Loucy (cell line): ENCODE measurements at regions not wholly inside any gene's neighbourhood (a gene's known extent, or its start where the extent isn't known, plus 50 kb on each side); places are given as distances from the start of the nearest gene placed in this dataset.

Experiments used
- H2AFZ ChIP-seq: fragments of 200-600 bp; sonication (generic); 2 replicates; pipeline ENCODE4 v1.6.0; 2016; ENCODE audit warnings: antibody characterized with exemption, mild to moderate bottlenecking, low read length, moderate library complexity
- H3F3A ChIP-seq: fragments of 200-600 bp; 2 replicates; pipeline ENCODE4 v1.6.0; 2016; ENCODE audit warnings: antibody characterized with exemption, low read depth, mild to moderate bottlenecking
- H3K27me3 ChIP-seq: fragments of 200-600 bp; sonication (generic); 2 replicates; pipeline ENCODE4 v1.6.1; 2014; ENCODE audit warnings: low read length, mild to moderate bottlenecking; ENCODE audit not compliant: insufficient read depth, poor library complexity, severe bottlenecking
- H3K36me3 ChIP-seq: fragments of 200-600 bp; sonication (generic); 2 replicates; pipeline ENCODE4 v1.6.1; 2016; ENCODE audit warnings: low read length; ENCODE audit not compliant: insufficient read depth
- H3K4me1 ChIP-seq: fragments of 200-600 bp; sonication (generic); 2 replicates; pipeline ENCODE4 v1.5.1; 2014; ENCODE audit warnings: low read length, mild to moderate bottlenecking; ENCODE audit not compliant: insufficient read depth, poor library complexity, severe bottlenecking
- H3K4me2 ChIP-seq: fragments of 200-600 bp; sonication (generic); 2 replicates; pipeline ENCODE4 v1.6.0; 2014; ENCODE audit warnings: antibody characterized with exemption, low read length, low read depth, mild to moderate bottlenecking; ENCODE audit not compliant: poor library complexity, severe bottlenecking
- H3K4me3 ChIP-seq: fragments of 200-600 bp; sonication (generic); 2 replicates; pipeline ENCODE4 v1.5.1; 2014; ENCODE audit warnings: low read length, mild to moderate bottlenecking, mixed read lengths; ENCODE audit not compliant: poor library complexity, severe bottlenecking
- H3K79me2 ChIP-seq: fragments of 200-600 bp; sonication (generic); 2 replicates; pipeline ENCODE4 v1.6.1; 2014; ENCODE audit warnings: low read length; ENCODE audit not compliant: insufficient read depth
- H3K9ac ChIP-seq: fragments of 200-600 bp; sonication (generic); 2 replicates; pipeline ENCODE4 v1.6.0; 2014; ENCODE audit warnings: mild to moderate bottlenecking, low read depth, low read length, moderate library complexity; ENCODE audit not compliant: poor library complexity, severe bottlenecking
- H3K9me2 ChIP-seq: fragments of 200-600 bp; sonication (generic); replicated peaks from 2 replicates; pipeline ENCODE4 v1.6.1; 2016; ENCODE audit warnings: low read depth, low read length, mixed read lengths
- H3K9me3 ChIP-seq: fragments of 200-600 bp; sonication (generic); 2 replicates; pipeline ENCODE4 v1.6.1; 2014; ENCODE audit warnings: mild to moderate bottlenecking, antibody characterized with exemption, low read length, low read depth; ENCODE audit not compliant: insufficient read depth
- H4K20me1 ChIP-seq: fragments of 200-600 bp; sonication (generic); 2 replicates; pipeline ENCODE4 v1.6.0; 2014; ENCODE audit warnings: antibody characterized with exemption, low read length, mild to moderate bottlenecking; ENCODE audit not compliant: insufficient read depth, poor library complexity, severe bottlenecking
- EZH2phosphoT487 ChIP-seq: fragments of 200-600 bp; IDR thresholded peaks from 2 replicates; pipeline ENCODE4 v1.6.1; 2018; ENCODE audit warnings: antibody characterized with exemption, mild to moderate bottlenecking, moderate library complexity, borderline replicate concordance
- TF ChIP-seq, protein P1 (sequence below): fragments of 200-600 bp; sonication (generic); conservative IDR thresholded peaks from 2 replicates; pipeline ENCODE4 v1.5.1; 2014; ENCODE audit warnings: mild to moderate bottlenecking, antibody characterized with exemption, low read length

GRCh38 chr10:8712656-8713055 is 658.2 kb downstream of the GATA3 start:
- H3K4me2 ChIP-seq: no peak overlapping the region
- no peak overlapping the region for H3K4me3 ChIP-seq
- no peaks in the 10 kb centered on the region for H3F3A ChIP-seq
- H3K9me2 ChIP-seq: no peaks in the 10 kb centered on the region
- no peaks in the 10 kb centered on the region for H3K9me3 ChIP-seq
- no peaks in the 10 kb centered on the region for H4K20me1 ChIP-seq
- no peaks in the 10 kb centered on the region for H3K4me1 ChIP-seq
- H3K27me3 ChIP-seq: no peaks in the 10 kb centered on the region
- no peaks in the 10 kb centered on the region for H3K36me3 ChIP-seq
- no peak overlapping the region for H3K9ac ChIP-seq
- no peak overlapping the region for H2AFZ ChIP-seq
- no peaks in the 10 kb centered on the region for H3K79me2 ChIP-seq
- TF ChIP-seq, protein P1, sequence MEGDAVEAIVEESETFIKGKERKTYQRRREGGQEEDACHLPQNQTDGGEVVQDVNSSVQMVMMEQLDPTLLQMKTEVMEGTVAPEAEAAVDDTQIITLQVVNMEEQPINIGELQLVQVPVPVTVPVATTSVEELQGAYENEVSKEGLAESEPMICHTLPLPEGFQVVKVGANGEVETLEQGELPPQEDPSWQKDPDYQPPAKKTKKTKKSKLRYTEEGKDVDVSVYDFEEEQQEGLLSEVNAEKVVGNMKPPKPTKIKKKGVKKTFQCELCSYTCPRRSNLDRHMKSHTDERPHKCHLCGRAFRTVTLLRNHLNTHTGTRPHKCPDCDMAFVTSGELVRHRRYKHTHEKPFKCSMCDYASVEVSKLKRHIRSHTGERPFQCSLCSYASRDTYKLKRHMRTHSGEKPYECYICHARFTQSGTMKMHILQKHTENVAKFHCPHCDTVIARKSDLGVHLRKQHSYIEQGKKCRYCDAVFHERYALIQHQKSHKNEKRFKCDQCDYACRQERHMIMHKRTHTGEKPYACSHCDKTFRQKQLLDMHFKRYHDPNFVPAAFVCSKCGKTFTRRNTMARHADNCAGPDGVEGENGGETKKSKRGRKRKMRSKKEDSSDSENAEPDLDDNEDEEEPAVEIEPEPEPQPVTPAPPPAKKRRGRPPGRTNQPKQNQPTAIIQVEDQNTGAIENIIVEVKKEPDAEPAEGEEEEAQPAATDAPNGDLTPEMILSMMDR: no peak
- TF ChIP-seq EZH2phosphoT487: no peak

DNA sequence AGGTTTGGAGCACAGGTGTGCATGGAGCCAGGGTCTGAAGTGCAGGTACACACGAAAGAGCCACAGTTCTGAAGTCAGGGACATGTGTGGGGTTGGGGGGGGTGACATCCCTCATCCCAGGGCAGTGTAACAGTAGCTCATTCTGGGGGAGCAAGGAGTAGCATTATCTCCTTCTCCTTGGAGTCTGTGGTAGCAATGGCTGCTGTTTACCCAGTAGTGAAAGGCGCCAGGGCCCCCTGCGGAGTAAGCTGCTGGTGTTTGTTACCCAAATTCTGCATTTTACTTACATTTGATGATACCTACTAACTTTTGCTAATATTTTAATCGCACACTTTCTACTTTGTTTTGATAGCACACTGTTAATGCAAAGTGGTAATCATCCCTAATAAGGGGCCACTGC is 665.5 kb downstream of the GATA3 start:
- Histone ChIP-seq H4K20me1 (no peaks in the 10 kb centered on the region), H3K36me3 (no peaks in the 10 kb centered on the region)
- TF ChIP-seq, protein P1: no peak
- no peak for TF ChIP-seq EZH2phosphoT487

GRCh38 chr10:8721650-8722049 is 667.2 kb downstream of the GATA3 start:
- no peak overlapping the region for H3K9ac ChIP-seq
- H3K9me3 ChIP-seq: no peaks in the 10 kb centered on the region
- no peaks in the 10 kb centered on the region for H3K4me1 ChIP-seq
- no peak overlapping the region for H2AFZ ChIP-seq
- no peaks in the 10 kb centered on the region for H4K20me1 ChIP-seq
- TF ChIP-seq, protein P1: no peak
- no peak for TF ChIP-seq EZH2phosphoT487
- H3K79me2 ChIP-seq: no peaks in the 10 kb centered on the region
- no peaks in the 10 kb centered on the region for H3F3A ChIP-seq
- no peak overlapping the region for H3K4me2 ChIP-seq
- no peaks in the 10 kb centered on the region for H3K36me3 ChIP-seq
- H3K4me3 ChIP-seq: no peak overlapping the region
- H3K9me2 ChIP-seq: no peaks in the 10 kb centered on the region
- no peaks in the 10 kb centered on the region for H3K27me3 ChIP-seq

More for the DNA sequence above, 665.5 kb downstream of the GATA3 start:
- no peaks in the 10 kb centered on the region for H3K9me3 ChIP-seq
- H2AFZ ChIP-seq: no peak overlapping the region
- no peaks in the 10 kb centered on the region for H3K4me1 ChIP-seq
- H3K27me3 ChIP-seq: no peaks in the 10 kb centered on the region
- H3K4me3 ChIP-seq: no peak overlapping the region
- H3K9ac ChIP-seq: no peak overlapping the region
- H3K4me2 ChIP-seq: no peak overlapping the region
- H3K79me2 ChIP-seq: no peaks in the 10 kb centered on the region
- no peaks in the 10 kb centered on the region for H3F3A ChIP-seq
- H3K9me2 ChIP-seq: no peaks in the 10 kb centered on the region
